ENCODE measurements at regions not wholly inside any gene's neighbourhood (a gene's known extent, or its start where the extent isn't known, plus 50 kb on each side); places are given as distances from the start of the nearest gene placed in this dataset.

GRCh38 chr13:67943116-67943515 lies 713.0 kb upstream of the PCDH9 start:
- TF ChIP-seq CTCF (IDR thresholded peaks at IDR 0.05) (no peak), POLR2A (IDR thresholded peaks at IDR 0.05) (no peak)
